ENCODE measurements at regions not wholly inside any gene's neighbourhood (a gene's known extent, or its start where the extent isn't known, plus 50 kb on each side); places are given as distances from the start of the nearest gene placed in this dataset.

DNA sequence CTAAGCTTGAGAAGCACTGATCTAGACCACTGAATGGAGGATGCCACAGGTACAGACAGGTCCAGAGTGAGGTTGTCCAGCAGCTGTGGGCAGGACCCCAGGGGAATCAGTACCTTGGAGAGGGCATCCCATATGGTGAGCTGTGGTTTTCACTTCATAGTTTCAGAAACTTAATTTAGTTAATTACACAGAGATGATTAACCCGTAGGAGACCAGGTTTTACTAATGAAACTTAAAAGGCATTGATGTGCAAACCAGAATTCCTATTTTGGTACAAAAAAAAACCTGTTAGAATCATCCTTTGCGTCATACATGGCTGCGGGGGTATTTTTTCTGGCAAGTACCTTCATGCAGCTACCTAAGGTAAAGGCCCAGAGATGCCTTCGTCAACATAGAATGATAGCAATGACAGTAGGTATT lies 159.3 kb downstream of the DACT1 start:
- no peak for DNase-seq (ENCODE audit: low spot score)
- no peak for FAIRE-seq
- Histone ChIP-seq H3K4me2 (ENCODE audit: low read depth, low read length) (no peak overlapping the region), H3K27ac (ENCODE audit: extremely low read length, insufficient read depth, low read length) (no peak overlapping the region), H2AFZ (ENCODE audit: low read length) (no peak overlapping the region), H4K20me1 (ENCODE audit: insufficient read depth, low read length) (no peaks in the 10 kb centered on the region), H3K9ac (ENCODE audit: insufficient read depth, low read depth, low read length) (no peak overlapping the region), H3K36me3 (replicated peaks in 1 of 2; ENCODE audit: control insufficient read depth in 1 of 2, insufficient read depth in 2 of 2, low read length in 2 of 2) (no peaks in the 10 kb centered on the region), H3K79me2 (ENCODE audit: insufficient read depth, low read length) (no peaks in the 10 kb centered on the region), H3K4me1 (ENCODE audit: insufficient read depth, low read length) (no peaks in the 10 kb centered on the region), H3K4me3 (replicated peaks in 1 of 3; ENCODE audit: insufficient read depth in 1 of 3, low read depth in 2 of 3, low read length in 3 of 3) (no peak overlapping the region), H3K9me3 (ENCODE audit: low read length) (no peaks in the 10 kb centered on the region), H3K27me3 (ENCODE audit: control insufficient read depth in 1 of 2, insufficient read depth in 2 of 2, low read length in 2 of 2) (no peaks in the 10 kb centered on the region)
- POLR2A ChIA-PET, result no interaction called here
- no TSS peak for BruUV-seq (replicated peaks)
- in situ Hi-C loops (cut with HindIII; ENCODE audit: extremely low pct_ligation_motif_present, low pct_unique_long_range_greater_than_20kb) (no loop called here), intact Hi-C loops (cut with micrococcal nuclease; ENCODE audit: unreplicated experiment) (no loop called here)
- no peak for ATAC-seq
- CTCF ChIA-PET (ENCODE audit: low intra/inter-chr PET ratio, low total read pairs), result no interaction called here
- 53% methylated on average over 4 of the region's 4 CpGs for WGBS (ENCODE audit: low lambda C conversion rate)
- TF ChIP-seq ZFP36L2 (CRISPR knock-in tag; IDR thresholded peaks at IDR 0.05), result no peak
- peak; percentile 85 for TF ChIP-seq MIER2 (CRISPR knock-in tag; IDR thresholded peaks at IDR 0.05)
- TF ChIP-seq REST (IDR thresholded peaks at IDR 0.05; ENCODE audit: borderline replicate concordance in 1 of 2, low read depth in 1 of 2, low read length in 2 of 2), result peak; percentile 49 to 91

DNA sequence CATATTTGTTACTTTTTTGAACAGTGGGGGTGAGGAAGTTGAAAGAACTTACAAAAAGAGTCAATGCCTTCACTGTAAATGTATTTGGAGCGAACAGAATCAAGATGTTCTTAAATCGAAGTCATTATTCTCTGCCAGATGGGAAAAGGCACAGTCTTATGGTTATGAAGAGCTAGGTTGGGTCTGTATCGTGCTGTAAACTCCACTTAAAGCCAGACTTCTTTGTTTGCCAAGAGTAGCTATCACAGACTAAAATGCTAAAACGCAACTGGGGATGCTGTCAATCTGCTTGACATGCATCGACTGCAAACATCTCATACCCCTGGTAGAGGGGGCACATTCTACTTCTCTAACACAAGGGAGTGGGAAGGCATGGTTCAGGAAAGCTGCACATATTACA lies 160.4 kb downstream of the DACT1 start:
- DNase-seq (ENCODE audit: low spot score) (no peak), ATAC-seq (no peak), FAIRE-seq (no peak)
- no peak overlapping the region for H3K4me3 ChIP-seq (replicated peaks in 1 of 3; ENCODE audit: insufficient read depth in 1 of 3, low read depth in 2 of 3, low read length in 3 of 3)
- no peaks in the 10 kb centered on the region for H3K27me3 ChIP-seq (ENCODE audit: control insufficient read depth in 1 of 2, insufficient read depth in 2 of 2, low read length in 2 of 2)
- no peaks in the 10 kb centered on the region for H3K9me3 ChIP-seq (ENCODE audit: low read length)
- no peaks in the 10 kb centered on the region for H3K36me3 ChIP-seq (replicated peaks in 1 of 2; ENCODE audit: control insufficient read depth in 1 of 2, insufficient read depth in 2 of 2, low read length in 2 of 2)
- H4K20me1 ChIP-seq (ENCODE audit: insufficient read depth, low read length), result no peaks in the 10 kb centered on the region
- intact Hi-C loops (cut with micrococcal nuclease; ENCODE audit: unreplicated experiment) (no loop called here), in situ Hi-C loops (cut with HindIII; ENCODE audit: extremely low pct_ligation_motif_present, low pct_unique_long_range_greater_than_20kb) (no loop called here)
- H2AFZ ChIP-seq (ENCODE audit: low read length), result no peak overlapping the region
- WGBS (ENCODE audit: low lambda C conversion rate), result 17% methylated on average over 4 of the region's 5 CpGs
- ChIA-PET CTCF (ENCODE audit: low intra/inter-chr PET ratio, low total read pairs) (no interaction called here), POLR2A (no interaction called here)
- H3K27ac ChIP-seq (ENCODE audit: extremely low read length, insufficient read depth, low read length), result no peak overlapping the region
- H3K79me2 ChIP-seq (ENCODE audit: insufficient read depth, low read length), result no peaks in the 10 kb centered on the region
- no peak overlapping the region for H3K9ac ChIP-seq (ENCODE audit: insufficient read depth, low read depth, low read length)
- no peak overlapping the region for H3K4me2 ChIP-seq (ENCODE audit: low read depth, low read length)
- H3K4me1 ChIP-seq (ENCODE audit: insufficient read depth, low read length), result no peaks in the 10 kb centered on the region
- no TSS peak for BruUV-seq (replicated peaks)
- TF ChIP-seq, protein P1, sequence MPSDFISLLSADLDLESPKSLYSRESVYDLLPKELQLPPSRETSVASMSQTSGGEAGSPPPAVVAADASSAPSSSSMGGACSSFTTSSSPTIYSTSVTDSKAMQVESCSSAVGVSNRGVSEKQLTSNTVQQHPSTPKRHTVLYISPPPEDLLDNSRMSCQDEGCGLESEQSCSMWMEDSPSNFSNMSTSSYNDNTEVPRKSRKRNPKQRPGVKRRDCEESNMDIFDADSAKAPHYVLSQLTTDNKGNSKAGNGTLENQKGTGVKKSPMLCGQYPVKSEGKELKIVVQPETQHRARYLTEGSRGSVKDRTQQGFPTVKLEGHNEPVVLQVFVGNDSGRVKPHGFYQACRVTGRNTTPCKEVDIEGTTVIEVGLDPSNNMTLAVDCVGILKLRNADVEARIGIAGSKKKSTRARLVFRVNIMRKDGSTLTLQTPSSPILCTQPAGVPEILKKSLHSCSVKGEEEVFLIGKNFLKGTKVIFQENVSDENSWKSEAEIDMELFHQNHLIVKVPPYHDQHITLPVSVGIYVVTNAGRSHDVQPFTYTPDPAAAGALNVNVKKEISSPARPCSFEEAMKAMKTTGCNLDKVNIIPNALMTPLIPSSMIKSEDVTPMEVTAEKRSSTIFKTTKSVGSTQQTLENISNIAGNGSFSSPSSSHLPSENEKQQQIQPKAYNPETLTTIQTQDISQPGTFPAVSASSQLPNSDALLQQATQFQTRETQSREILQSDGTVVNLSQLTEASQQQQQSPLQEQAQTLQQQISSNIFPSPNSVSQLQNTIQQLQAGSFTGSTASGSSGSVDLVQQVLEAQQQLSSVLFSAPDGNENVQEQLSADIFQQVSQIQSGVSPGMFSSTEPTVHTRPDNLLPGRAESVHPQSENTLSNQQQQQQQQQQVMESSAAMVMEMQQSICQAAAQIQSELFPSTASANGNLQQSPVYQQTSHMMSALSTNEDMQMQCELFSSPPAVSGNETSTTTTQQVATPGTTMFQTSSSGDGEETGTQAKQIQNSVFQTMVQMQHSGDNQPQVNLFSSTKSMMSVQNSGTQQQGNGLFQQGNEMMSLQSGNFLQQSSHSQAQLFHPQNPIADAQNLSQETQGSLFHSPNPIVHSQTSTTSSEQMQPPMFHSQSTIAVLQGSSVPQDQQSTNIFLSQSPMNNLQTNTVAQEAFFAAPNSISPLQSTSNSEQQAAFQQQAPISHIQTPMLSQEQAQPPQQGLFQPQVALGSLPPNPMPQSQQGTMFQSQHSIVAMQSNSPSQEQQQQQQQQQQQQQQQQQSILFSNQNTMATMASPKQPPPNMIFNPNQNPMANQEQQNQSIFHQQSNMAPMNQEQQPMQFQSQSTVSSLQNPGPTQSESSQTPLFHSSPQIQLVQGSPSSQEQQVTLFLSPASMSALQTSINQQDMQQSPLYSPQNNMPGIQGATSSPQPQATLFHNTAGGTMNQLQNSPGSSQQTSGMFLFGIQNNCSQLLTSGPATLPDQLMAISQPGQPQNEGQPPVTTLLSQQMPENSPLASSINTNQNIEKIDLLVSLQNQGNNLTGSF (CRISPR knock-in tag; IDR thresholded peaks at IDR 0.05), result no peak
- TF ChIP-seq SMARCC2 (IDR thresholded peaks at IDR 0.05) (no peak), TEAD3 (CRISPR knock-in tag; optimal IDR thresholded peaks at IDR 0.05; ENCODE audit: borderline replicate concordance) (no peak), RAD51 (IDR thresholded peaks at IDR 0.05; ENCODE audit: borderline replicate concordance) (no peak), ZNF773 (CRISPR knock-in tag; IDR thresholded peaks at IDR 0.05; ENCODE audit: borderline replicate concordance) (no peak)
- TF ChIP-seq, protein P2, sequence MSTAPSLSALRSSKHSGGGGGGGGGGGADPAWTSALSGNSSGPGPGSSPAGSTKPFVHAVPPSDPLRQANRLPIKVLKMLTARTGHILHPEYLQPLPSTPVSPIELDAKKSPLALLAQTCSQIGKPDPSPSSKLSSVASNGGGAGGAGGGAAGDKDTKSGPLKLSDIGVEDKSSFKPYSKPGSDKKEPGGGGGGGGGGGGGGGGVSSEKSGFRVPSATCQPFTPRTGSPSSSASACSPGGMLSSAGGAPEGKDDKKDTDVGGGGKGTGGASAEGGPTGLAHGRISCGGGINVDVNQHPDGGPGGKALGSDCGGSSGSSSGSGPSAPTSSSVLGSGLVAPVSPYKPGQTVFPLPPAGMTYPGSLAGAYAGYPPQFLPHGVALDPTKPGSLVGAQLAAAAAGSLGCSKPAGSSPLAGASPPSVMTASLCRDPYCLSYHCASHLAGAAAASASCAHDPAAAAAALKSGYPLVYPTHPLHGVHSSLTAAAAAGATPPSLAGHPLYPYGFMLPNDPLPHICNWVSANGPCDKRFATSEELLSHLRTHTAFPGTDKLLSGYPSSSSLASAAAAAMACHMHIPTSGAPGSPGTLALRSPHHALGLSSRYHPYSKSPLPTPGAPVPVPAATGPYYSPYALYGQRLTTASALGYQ (CRISPR knock-in tag; IDR thresholded peaks at IDR 0.05), result no peak

All from HepG2 (cell line).